ENCODE measurements at regions not wholly inside any gene's neighbourhood (a gene's known extent, or its start where the extent isn't known, plus 50 kb on each side); places are given as distances from the start of the nearest gene placed in this dataset.

DNA sequence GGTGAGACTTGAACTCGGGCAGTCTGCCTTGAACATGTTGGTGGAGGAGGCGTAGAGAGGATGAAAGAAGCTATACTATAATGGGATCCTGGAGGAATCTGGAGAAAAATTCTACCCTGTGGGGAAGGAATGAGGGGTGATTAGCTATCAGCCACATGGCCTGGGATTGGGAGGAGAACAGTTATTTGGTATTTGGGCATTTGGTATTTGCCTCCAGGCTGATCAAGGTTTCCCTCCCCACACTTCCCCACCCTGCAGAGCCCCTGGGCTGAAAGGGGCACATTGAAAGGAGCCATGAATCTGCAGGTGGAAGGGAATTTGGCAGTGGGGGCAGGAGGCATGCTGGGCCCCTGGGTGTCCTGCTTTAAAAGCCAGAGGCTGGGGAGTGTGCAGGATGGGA, 235.3 kb downstream of the INHBA start:
- Mint-ChIP-seq H3K4me1 (ENCODE audit: unreplicated experiment) (peaks cover 10% of the 10 kb centered on the region), H3K27me3 (ENCODE audit: unreplicated experiment) (peaks cover 3% of the 10 kb centered on the region)

DNA sequence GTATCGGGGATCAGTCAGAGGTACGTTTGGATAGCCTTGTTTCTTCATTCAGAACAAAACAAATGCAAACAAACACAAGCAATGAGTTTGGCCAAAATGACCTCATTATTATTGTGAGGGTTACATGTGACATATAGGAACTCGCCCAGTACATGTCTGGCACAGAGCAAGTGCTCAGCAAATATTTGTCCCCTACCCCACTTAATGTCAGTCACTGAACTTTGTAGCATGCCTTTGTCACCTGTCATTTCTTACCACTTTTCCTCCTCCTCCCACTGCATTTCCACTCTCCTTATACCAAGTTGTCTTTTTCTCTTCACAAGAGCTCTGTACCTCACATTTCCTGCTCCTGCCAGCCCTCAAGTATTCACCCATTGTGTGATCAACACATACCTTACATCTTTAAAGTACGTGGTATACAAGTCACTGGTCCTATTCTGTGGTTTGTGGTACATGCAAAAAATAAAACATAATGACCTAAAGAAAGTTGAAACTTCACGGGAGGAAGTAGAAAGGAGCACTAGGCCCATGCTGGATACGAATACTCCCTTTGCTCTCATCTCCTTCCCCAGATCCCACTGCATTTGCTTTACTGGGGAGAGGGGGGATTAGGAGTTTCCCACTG, 236.0 kb downstream of the INHBA start:
- TF ChIP-seq, protein P1, sequence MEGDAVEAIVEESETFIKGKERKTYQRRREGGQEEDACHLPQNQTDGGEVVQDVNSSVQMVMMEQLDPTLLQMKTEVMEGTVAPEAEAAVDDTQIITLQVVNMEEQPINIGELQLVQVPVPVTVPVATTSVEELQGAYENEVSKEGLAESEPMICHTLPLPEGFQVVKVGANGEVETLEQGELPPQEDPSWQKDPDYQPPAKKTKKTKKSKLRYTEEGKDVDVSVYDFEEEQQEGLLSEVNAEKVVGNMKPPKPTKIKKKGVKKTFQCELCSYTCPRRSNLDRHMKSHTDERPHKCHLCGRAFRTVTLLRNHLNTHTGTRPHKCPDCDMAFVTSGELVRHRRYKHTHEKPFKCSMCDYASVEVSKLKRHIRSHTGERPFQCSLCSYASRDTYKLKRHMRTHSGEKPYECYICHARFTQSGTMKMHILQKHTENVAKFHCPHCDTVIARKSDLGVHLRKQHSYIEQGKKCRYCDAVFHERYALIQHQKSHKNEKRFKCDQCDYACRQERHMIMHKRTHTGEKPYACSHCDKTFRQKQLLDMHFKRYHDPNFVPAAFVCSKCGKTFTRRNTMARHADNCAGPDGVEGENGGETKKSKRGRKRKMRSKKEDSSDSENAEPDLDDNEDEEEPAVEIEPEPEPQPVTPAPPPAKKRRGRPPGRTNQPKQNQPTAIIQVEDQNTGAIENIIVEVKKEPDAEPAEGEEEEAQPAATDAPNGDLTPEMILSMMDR (IDR thresholded peaks at IDR 0.05; ENCODE audit: unreplicated experiment), result no peak
- H3K36me3 Mint-ChIP-seq (ENCODE audit: low read depth, unreplicated experiment), result no peaks in the 10 kb centered on the region
- peaks cover 5% of the 10 kb centered on the region for H3K4me1 Mint-ChIP-seq (ENCODE audit: unreplicated experiment)

More for the DNA sequence above, 235.3 kb downstream of the INHBA start:
- Mint-ChIP-seq H3K9me3 (ENCODE audit: unreplicated experiment) (no peaks in the 10 kb centered on the region), H3K36me3 (ENCODE audit: low read depth, unreplicated experiment) (no peaks in the 10 kb centered on the region), H3K4me3 (ENCODE audit: unreplicated experiment) (no peak overlapping the region), H3K27ac (ENCODE audit: unreplicated experiment) (no peak overlapping the region)
- no peak for DNase-seq (ENCODE audit: low spot score)
- TF ChIP-seq, protein P1 (IDR thresholded peaks at IDR 0.05; ENCODE audit: unreplicated experiment), result no peak

DNA sequence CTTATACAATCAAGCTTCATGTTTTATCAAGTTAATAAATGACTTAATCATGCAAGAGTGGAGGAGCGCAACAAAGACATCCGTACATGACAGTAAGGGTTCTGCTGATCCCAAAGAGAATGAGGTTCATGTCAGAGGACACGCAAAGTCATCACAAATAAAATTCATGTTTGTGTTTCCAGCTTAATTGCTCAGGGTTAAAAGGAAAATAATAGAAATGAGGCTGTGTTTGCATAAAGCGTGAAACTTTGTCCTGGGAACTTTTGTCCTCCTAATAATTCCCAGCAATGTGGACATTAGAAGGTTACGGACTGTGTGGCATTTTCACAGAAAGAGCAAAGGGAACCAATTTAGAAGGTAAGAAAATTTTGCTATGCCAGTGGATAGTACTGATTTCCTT, 237.3 kb downstream of the INHBA start:
- no peak for DNase-seq (ENCODE audit: low spot score)
- TF ChIP-seq, protein P1 (IDR thresholded peaks at IDR 0.05; ENCODE audit: unreplicated experiment), result no peak
- peaks cover 3% of the 10 kb centered on the region for H3K27me3 Mint-ChIP-seq (ENCODE audit: unreplicated experiment)
- no peaks in the 10 kb centered on the region for H3K36me3 Mint-ChIP-seq (ENCODE audit: low read depth, unreplicated experiment)
- no peaks in the 10 kb centered on the region for H3K9me3 Mint-ChIP-seq (ENCODE audit: unreplicated experiment)
- H3K4me1 Mint-ChIP-seq (ENCODE audit: unreplicated experiment), result peaks cover 3% of the 10 kb centered on the region
- H3K27ac Mint-ChIP-seq (ENCODE audit: unreplicated experiment), result no peak overlapping the region
- no peak overlapping the region for H3K4me3 Mint-ChIP-seq (ENCODE audit: unreplicated experiment)

More for the DNA sequence above, 236.0 kb downstream of the INHBA start:
- no peak for DNase-seq (ENCODE audit: low spot score)
- H3K27ac Mint-ChIP-seq (ENCODE audit: unreplicated experiment), result no peak overlapping the region
- no peak overlapping the region for H3K4me3 Mint-ChIP-seq (ENCODE audit: unreplicated experiment)
- peaks cover 3% of the 10 kb centered on the region for H3K27me3 Mint-ChIP-seq (ENCODE audit: unreplicated experiment)
- H3K9me3 Mint-ChIP-seq (ENCODE audit: unreplicated experiment), result no peaks in the 10 kb centered on the region

DNA sequence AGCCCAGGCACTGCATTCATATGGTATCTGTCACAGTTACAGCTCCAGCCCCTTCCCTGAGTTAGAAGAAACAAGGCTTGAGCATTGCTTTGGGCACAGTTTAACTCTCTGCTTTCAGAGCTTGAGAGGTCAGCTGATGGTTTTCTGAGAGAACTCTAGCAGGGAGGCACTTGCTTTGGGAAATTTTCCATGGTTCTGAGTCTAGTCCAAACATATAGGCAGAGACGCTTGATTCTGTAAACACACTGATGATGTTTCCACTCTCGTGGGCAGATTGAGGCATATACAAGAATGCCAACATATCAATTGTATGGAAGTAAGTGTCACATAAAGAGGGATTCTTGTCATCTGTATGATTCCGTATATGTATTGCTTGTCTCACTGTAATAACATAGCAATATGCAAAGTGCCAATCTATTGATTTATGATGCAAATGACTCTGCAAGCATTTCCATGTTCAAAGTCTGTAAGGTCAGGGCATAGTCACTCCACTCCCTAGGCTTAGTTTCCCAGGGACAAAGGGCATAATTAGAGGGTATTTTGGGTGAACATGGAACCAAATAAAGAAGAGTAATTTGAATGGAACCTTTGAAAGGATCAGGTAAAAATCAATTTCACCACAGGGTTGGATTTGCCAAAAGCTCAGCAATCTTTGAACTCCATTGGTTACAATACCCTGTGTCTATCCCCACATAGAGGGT, 239.0 kb downstream of the INHBA start:
- Mint-ChIP-seq H3K36me3 (ENCODE audit: low read depth, unreplicated experiment) (no peaks in the 10 kb centered on the region), H3K27me3 (ENCODE audit: unreplicated experiment) (peaks cover 1% of the 10 kb centered on the region), H3K4me3 (ENCODE audit: unreplicated experiment) (no peak overlapping the region), H3K9me3 (ENCODE audit: unreplicated experiment) (no peaks in the 10 kb centered on the region), H3K4me1 (ENCODE audit: unreplicated experiment) (peaks cover 9% of the 10 kb centered on the region), H3K27ac (ENCODE audit: unreplicated experiment) (no peak overlapping the region)
- TF ChIP-seq, protein P1 (IDR thresholded peaks at IDR 0.05; ENCODE audit: unreplicated experiment), result no peak
- no peak for DNase-seq (ENCODE audit: low spot score)

DNA sequence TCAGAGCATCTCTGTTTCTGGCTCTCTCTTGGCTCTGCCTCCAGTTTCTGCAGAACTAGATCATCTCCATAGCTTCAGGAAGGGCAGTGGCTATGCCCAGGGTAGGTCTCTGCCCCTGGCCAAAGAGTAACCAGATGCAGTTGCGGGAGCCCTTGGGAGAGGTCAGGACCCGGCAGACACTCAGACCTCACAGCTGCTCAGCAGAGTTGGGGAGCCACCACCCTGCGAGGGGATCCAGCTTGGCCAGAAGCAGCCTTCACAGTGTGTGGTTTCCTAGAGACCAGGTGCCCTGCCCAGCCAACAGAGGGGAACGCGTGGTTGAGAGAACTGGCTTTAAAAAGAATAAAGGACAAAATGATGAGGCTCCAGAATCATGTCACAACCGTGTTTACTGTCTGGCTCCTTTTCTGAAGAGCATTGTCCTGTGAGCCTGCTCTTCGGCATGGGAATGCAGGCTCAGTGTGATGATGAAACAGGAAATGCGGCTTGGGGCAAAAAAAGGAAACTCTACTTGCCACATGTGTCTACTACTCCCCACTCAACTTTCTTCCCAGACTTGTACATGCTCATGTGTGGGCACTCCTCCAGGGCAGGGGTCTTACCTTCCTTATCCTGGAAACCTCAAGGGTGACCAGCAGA, 243.1 kb downstream of the INHBA start:
- TF ChIP-seq, protein P1 (IDR thresholded peaks at IDR 0.05; ENCODE audit: unreplicated experiment), result no peak
- DNase-seq (ENCODE audit: low spot score), result no peak
- Mint-ChIP-seq H3K27me3 (ENCODE audit: unreplicated experiment) (no peaks in the 10 kb centered on the region), H3K4me1 (ENCODE audit: unreplicated experiment) (peaks cover 6% of the 10 kb centered on the region), H3K4me3 (ENCODE audit: unreplicated experiment) (no peak overlapping the region), H3K9me3 (ENCODE audit: unreplicated experiment) (no peaks in the 10 kb centered on the region), H3K27ac (ENCODE audit: unreplicated experiment) (no peak overlapping the region), H3K36me3 (ENCODE audit: low read depth, unreplicated experiment) (no peaks in the 10 kb centered on the region)
